ENCODE measurements at regions not wholly inside any gene's neighbourhood (a gene's known extent, or its start where the extent isn't known, plus 50 kb on each side); places are given as distances from the start of the nearest gene placed in this dataset.

- H3K4me3 ChIP-seq: no peak overlapping the region
- TF ChIP-seq POLR2A (IDR thresholded peaks at IDR 0.05) (no peak), POLR2AphosphoS5 (IDR thresholded peaks at IDR 0.05; ENCODE audit: insufficient read depth in 1 of 2, low read depth in 1 of 2) (no peak), CTCF (IDR thresholded peaks at IDR 0.05) (no peak)
- no peaks in the 10 kb centered on the region for H3K27me3 ChIP-seq
- peaks cover 7% of the 10 kb centered on the region for H3K4me1 ChIP-seq
- H3K36me3 ChIP-seq: no peaks in the 10 kb centered on the region
- no peaks in the 10 kb centered on the region for H3K9me3 ChIP-seq
- no peak for DNase-seq (ENCODE audit: extremely low spot score in 2 of 2)
- no peak overlapping the region for H3K27ac ChIP-seq
- intact Hi-C loops (cut with DNase I): no loop called here
Measured at GRCh38 chr6:14876778-14877613, 368.9 kb upstream of the JARID2 start.

- Histone ChIP-seq H3K36me3 (no peaks in the 10 kb centered on the region), H3K27ac (no peak overlapping the region), H3K27me3 (no peaks in the 10 kb centered on the region), H3K4me1 (peaks cover 11% of the 10 kb centered on the region), H3K4me3 (no peak overlapping the region), H3K9me3 (no peaks in the 10 kb centered on the region)
- no peak for TF ChIP-seq CTCF (IDR thresholded peaks at IDR 0.05)
- TF ChIP-seq POLR2AphosphoS5 (IDR thresholded peaks at IDR 0.05; ENCODE audit: insufficient read depth in 1 of 2, low read depth in 1 of 2): no peak
- TF ChIP-seq POLR2A (IDR thresholded peaks at IDR 0.05): no peak
- no peak for DNase-seq (ENCODE audit: extremely low spot score in 2 of 2)
- intact Hi-C loops (cut with DNase I): no loop called here
Measured at GRCh38 chr6:14877758-14878157, 368.1 kb upstream of the JARID2 start.

GRCh38 chr6:14880052-14880451, 365.8 kb upstream of the JARID2 start:
- DNase-seq (ENCODE audit: extremely low spot score in 2 of 2): no peak
- no peaks in the 10 kb centered on the region for H3K36me3 ChIP-seq
- no peaks in the 10 kb centered on the region for H3K9me3 ChIP-seq
- no peak overlapping the region for H3K4me3 ChIP-seq
- H3K27ac ChIP-seq: no peak overlapping the region
- peaks cover 11% of the 10 kb centered on the region for H3K4me1 ChIP-seq
- TF ChIP-seq POLR2A (IDR thresholded peaks at IDR 0.05) (no peak), CTCF (IDR thresholded peaks at IDR 0.05) (no peak), POLR2AphosphoS5 (IDR thresholded peaks at IDR 0.05; ENCODE audit: insufficient read depth in 1 of 2, low read depth in 1 of 2) (no peak)
- no peaks in the 10 kb centered on the region for H3K27me3 ChIP-seq
- intact Hi-C loops (cut with DNase I): no loop called here

GRCh38 chr6:14880677-14881076, 365.2 kb upstream of the JARID2 start:
- H3K4me1 ChIP-seq: peaks cover 11% of the 10 kb centered on the region
- intact Hi-C loops (cut with DNase I): no loop called here
- no peak overlapping the region for H3K4me3 ChIP-seq
- TF ChIP-seq POLR2A (IDR thresholded peaks at IDR 0.05) (no peak), POLR2AphosphoS5 (IDR thresholded peaks at IDR 0.05; ENCODE audit: insufficient read depth in 1 of 2, low read depth in 1 of 2) (no peak), CTCF (IDR thresholded peaks at IDR 0.05) (no peak)
- no peak overlapping the region for H3K27ac ChIP-seq
- H3K36me3 ChIP-seq: no peaks in the 10 kb centered on the region
- H3K9me3 ChIP-seq: no peaks in the 10 kb centered on the region
- H3K27me3 ChIP-seq: no peaks in the 10 kb centered on the region
- DNase-seq (ENCODE audit: extremely low spot score in 2 of 2): no peak

- intact Hi-C loops (cut with DNase I): no loop called here
- DNase-seq (ENCODE audit: extremely low spot score in 2 of 2): no peak
- Histone ChIP-seq H3K36me3 (no peaks in the 10 kb centered on the region), H3K4me3 (no peak overlapping the region), H3K27me3 (no peaks in the 10 kb centered on the region), H3K27ac (no peak overlapping the region), H3K4me1 (peaks cover 10% of the 10 kb centered on the region), H3K9me3 (no peaks in the 10 kb centered on the region)
- TF ChIP-seq POLR2A (IDR thresholded peaks at IDR 0.05) (no peak), CTCF (IDR thresholded peaks at IDR 0.05) (no peak), POLR2AphosphoS5 (IDR thresholded peaks at IDR 0.05; ENCODE audit: insufficient read depth in 1 of 2, low read depth in 1 of 2) (no peak)
Measured at GRCh38 chr6:14881398-14881797, 364.5 kb upstream of the JARID2 start.
